ENCODE measurements at regions not wholly inside any gene's neighbourhood (a gene's known extent, or its start where the extent isn't known, plus 50 kb on each side); places are given as distances from the start of the nearest gene placed in this dataset.
A peak's percentile ranks its signal among the peaks of the same experiment; 100 is the strongest.

GRCh38 chr12:114878781-114879180 is 194.8 kb upstream of the TBX3 start:
- no peak overlapping the region for H3K4me3 ChIP-seq (ENCODE audit: control insufficient read depth, low read depth, low read length)
- no peak for TF ChIP-seq CTCF (IDR thresholded peaks at IDR 0.05; ENCODE audit: control insufficient read depth, insufficient read depth, low read depth, low read length, missing control alignments)

DNA sequence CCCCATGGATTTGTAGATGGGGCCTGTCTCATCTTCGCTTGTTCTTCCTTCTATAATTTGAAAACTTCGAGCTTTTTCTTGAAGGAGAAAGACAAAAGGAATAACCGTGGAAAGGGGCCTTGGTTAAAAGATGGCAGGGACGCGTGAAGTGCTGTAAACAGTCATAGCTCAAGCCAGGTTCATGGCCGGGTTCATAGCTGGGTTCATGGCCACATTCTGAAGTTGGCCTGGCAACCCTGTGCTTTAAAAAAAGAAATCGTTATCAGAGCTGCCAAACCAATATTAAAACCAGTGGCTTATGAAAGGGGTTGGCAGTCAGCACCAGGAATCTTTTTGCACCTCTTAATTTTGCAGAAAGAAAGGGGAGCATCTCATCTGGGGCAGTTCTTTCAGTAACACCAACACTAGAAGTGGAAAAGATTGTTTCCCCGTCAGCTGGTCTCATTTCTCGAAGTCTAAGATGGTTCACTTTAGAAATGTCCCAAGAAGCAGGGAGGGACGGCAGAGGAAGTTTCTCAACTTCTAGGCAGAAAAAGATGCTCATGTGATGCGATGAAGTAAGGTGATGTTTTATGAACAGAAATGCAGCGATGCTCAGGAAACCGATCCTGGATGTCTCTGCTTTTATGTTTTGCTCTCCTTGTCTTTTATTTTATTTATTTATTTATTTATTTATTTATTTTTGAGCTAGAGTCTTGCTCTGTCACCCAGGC is 193.1 kb upstream of the TBX3 start:
- no peak overlapping the region for H3K4me3 ChIP-seq (ENCODE audit: control insufficient read depth, low read depth, low read length)
- TF ChIP-seq CTCF (IDR thresholded peaks at IDR 0.05; ENCODE audit: control insufficient read depth, insufficient read depth, low read depth, low read length, missing control alignments) = no peak
- no peak for DNase-seq (ENCODE audit: low read depth)

More at GRCh38 chr12:114878781-114879180, 194.8 kb upstream of the TBX3 start:
- no peak for DNase-seq (ENCODE audit: low read depth)

GRCh38 chr12:114875313-114875712 is 191.3 kb upstream of the TBX3 start:
- no peak for TF ChIP-seq CTCF (IDR thresholded peaks at IDR 0.05; ENCODE audit: control insufficient read depth, insufficient read depth, low read depth, low read length, missing control alignments)
- DNase-seq (ENCODE audit: low read depth) = no peak
- H3K4me3 ChIP-seq (ENCODE audit: control insufficient read depth, low read depth, low read length) = no peak overlapping the region

- no peak overlapping the region for H3K4me3 ChIP-seq (ENCODE audit: control insufficient read depth, low read depth, low read length)
- DNase-seq (ENCODE audit: low read depth) = no peak
- no peak for TF ChIP-seq CTCF (IDR thresholded peaks at IDR 0.05; ENCODE audit: control insufficient read depth, insufficient read depth, low read depth, low read length, missing control alignments)
Observed at GRCh38 chr12:114873656-114874055, 189.7 kb upstream of the TBX3 start.

- peak; percentile 55 for DNase-seq (ENCODE audit: low read depth)
- no peak overlapping the region for H3K4me3 ChIP-seq (ENCODE audit: control insufficient read depth, low read depth, low read length)
- no peak for TF ChIP-seq CTCF (IDR thresholded peaks at IDR 0.05; ENCODE audit: control insufficient read depth, insufficient read depth, low read depth, low read length, missing control alignments)
Observed at GRCh38 chr12:114868995-114869834, 185.2 kb upstream of the TBX3 start.

DNA sequence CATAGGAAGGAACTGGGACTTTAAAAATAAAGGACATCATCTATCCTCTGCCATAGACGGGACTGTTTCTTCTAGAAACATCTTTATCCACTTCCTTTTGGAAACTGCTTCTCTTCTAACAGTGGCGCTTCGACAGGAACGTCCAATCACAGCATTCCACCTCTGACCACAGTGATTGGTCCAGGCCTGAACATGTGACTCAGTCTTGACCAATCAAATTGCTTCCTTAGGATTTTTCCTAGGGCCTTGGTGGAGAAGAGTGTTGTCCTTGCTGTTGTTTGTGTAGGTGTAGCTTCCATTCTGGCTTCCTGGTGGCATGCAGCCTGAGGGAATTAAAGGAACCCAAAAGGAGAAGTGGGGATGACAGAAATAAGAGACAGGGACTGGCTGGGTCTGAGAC is 182.4 kb upstream of the TBX3 start:
- DNase-seq (ENCODE audit: low read depth) = no peak
- no peak for TF ChIP-seq CTCF (IDR thresholded peaks at IDR 0.05; ENCODE audit: control insufficient read depth, insufficient read depth, low read depth, low read length, missing control alignments)
- H3K4me3 ChIP-seq (ENCODE audit: control insufficient read depth, low read depth, low read length) = no peak overlapping the region
